A549 (cell line): ENCODE measurements at regions not wholly inside any gene's neighbourhood (a gene's known extent, or its start where the extent isn't known, plus 50 kb on each side); places are given as distances from the start of the nearest gene placed in this dataset.

Experiments
- ATAC-seq, 2 experiments: fragments of 200-7000 bp in 1 of 2; fragments of >200 bp in 1 of 2; cut with Nextera tagmentation in 1 of 2; cut with Tn5 transposase in 1 of 2; 3 replicates each; pipeline versions ENCODE4 v1.8.0 to v1.9.1; 2018 to 2020; ENCODE audit warnings: mild to moderate bottlenecking in 1 of 2, moderate library complexity in 1 of 2
- CTCF ChIA-PET: fragments of 300-600 bp; sonication (Branson Sonifier 250); formaldehyde crosslinking; extraction: SDS; loops from one replicate; lab custom pipeline; 2021; ENCODE audit warnings: antibody characterized with exemption, inconsistent platforms; lab: Yijun Ruan, JAX
- POLR2A ChIA-PET: fragments of 350-600 bp; formaldehyde crosslinking; extraction: SDS; loops from one replicate; lab custom pipeline; 2021; ENCODE audit warnings: antibody characterized with exemption, inconsistent platforms; lab: Yijun Ruan, JAX
- DNase-seq, 2 experiments: peaks; one replicate each; pipeline versions ENCODE4 v3.0.0 to v3.0.0-alpha.2; 2011 to 2016; ENCODE audit warnings: low read depth in 1 of 2, low spot score in 1 of 2
- FAIRE-seq: peaks from 2 replicates; lab custom pipeline; 2011; peaks lifted over from hg19 to GRCh38; lab: Jason Lieb, UNC
- H3K27ac ChIP-seq, 2 experiments: fragments of >200 bp; sonication (Bioruptor Twin); formaldehyde crosslinking; 3 replicates each; pipeline ENCODE4 v1.5.1; 2016 to 2017
- H3K4me1 ChIP-seq: fragments of >200 bp; sonication (Bioruptor Twin); formaldehyde crosslinking; 3 replicates; pipeline ENCODE4 v1.6.1; 2016
- H3K4me2 ChIP-seq: fragments of >200 bp; sonication (Bioruptor Twin); formaldehyde crosslinking; 3 replicates; pipeline ENCODE4 v1.6.1; 2016
- H3K4me3 ChIP-seq: fragments of >200 bp; sonication (Bioruptor Twin); formaldehyde crosslinking; 3 replicates; pipeline ENCODE4 v1.5.1; 2016
- H3K9me3 ChIP-seq: fragments of >200 bp; sonication (Bioruptor Twin); formaldehyde crosslinking; 3 replicates; pipeline ENCODE4 v1.6.1; 2016
- BHLHE40 ChIP-seq: IDR thresholded peaks from 2 replicates; pipeline ENCODE4 v1.6.1; 2012; ENCODE audit warnings: low read depth, low read length, inconsistent platforms
- CBX8 ChIP-seq: fragments of 200-600 bp; sonication (generic); IDR thresholded peaks from 2 replicates; pipeline ENCODE4 v1.6.1; 2016
- EHF ChIP-seq: fragments of 250-450 bp; sonication (Bioruptor Pico); IDR thresholded peaks from 2 replicates; pipeline ENCODE4 v1.5.0; 2020; ENCODE audit warnings: mild to moderate bottlenecking
- FOSB ChIP-seq: fragments of 250-450 bp; sonication (Bioruptor Pico); IDR thresholded peaks from 2 replicates; pipeline ENCODE4 v1.5.0; 2020; ENCODE audit warnings: mild to moderate bottlenecking, moderate library complexity
- FOXS1 ChIP-seq: fragments of 250-450 bp; sonication (Bioruptor Pico); IDR thresholded peaks from 2 replicates; pipeline ENCODE4 v1.5.0; 2020; ENCODE audit warnings: mild to moderate bottlenecking, moderate library complexity
- HDAC2 ChIP-seq: fragments of 200-600 bp; sonication (generic); IDR thresholded peaks from 2 replicates; pipeline ENCODE4 v1.6.1; 2016
- HEYL ChIP-seq: fragments of 250-450 bp; sonication (Bioruptor Pico); IDR thresholded peaks from 2 replicates; pipeline ENCODE4 v1.8.0; 2021; ENCODE audit warnings: mild to moderate bottlenecking, moderate library complexity
- HOXA7 ChIP-seq: fragments of 250-450 bp; sonication (Bioruptor Pico); IDR thresholded peaks from 2 replicates; pipeline ENCODE4 v1.5.0; 2020; ENCODE audit warnings: mild to moderate bottlenecking, moderate library complexity
- HOXB13 ChIP-seq: fragments of 250-450 bp; sonication (Bioruptor Pico); IDR thresholded peaks from 2 replicates; pipeline ENCODE4 v1.5.0; 2020; ENCODE audit warnings: low read depth, mild to moderate bottlenecking, moderate library complexity
- JUN ChIP-seq, 2 experiments: fragments of >200 bp; sonication (Bioruptor Twin); formaldehyde crosslinking; IDR thresholded peaks; 2 replicates in 1 of 2; 3 replicates in 1 of 2; pipeline ENCODE4 v1.6.1; 2016 to 2017
- JUNB ChIP-seq: fragments of >200 bp; sonication (Bioruptor Twin); formaldehyde crosslinking; IDR thresholded peaks from 2 replicates; pipeline ENCODE4 v1.6.1; 2016
- KDM1A ChIP-seq: fragments of 200-600 bp; sonication (generic); IDR thresholded peaks from 2 replicates; pipeline ENCODE4 v1.6.1; 2016; ENCODE audit warnings: low read depth, mild to moderate bottlenecking
- MAFK ChIP-seq: fragments of 450-650 bp; IDR thresholded peaks from 2 replicates; pipeline ENCODE4 v1.6.1; 2014; ENCODE audit not compliant: partially characterized antibody
- MAZ ChIP-seq: fragments of 150-350 bp; IDR thresholded peaks from 2 replicates; pipeline ENCODE4 v1.6.1; 2014; ENCODE audit warnings: antibody characterized with exemption, low read depth, low read length, borderline replicate concordance
- PHF8 ChIP-seq: fragments of 200-600 bp; sonication (generic); IDR thresholded peaks from 2 replicates; pipeline ENCODE4 v1.6.1; 2016; ENCODE audit warnings: low read depth, mild to moderate bottlenecking, antibody characterized with exemption, moderate library complexity, borderline replicate concordance
- POLR2A ChIP-seq: IDR thresholded peaks from 2 replicates; pipeline ENCODE4 v1.6.1; 2012; ENCODE audit warnings: mild to moderate bottlenecking, low read length
- POLR2AphosphoS2 ChIP-seq: conservative IDR thresholded peaks from 2 replicates; pipeline ENCODE4 v1.6.1; 2012; ENCODE audit warnings: low read length, improper control_type of control experiment, inconsistent platforms
- RAD21 ChIP-seq, 2 experiments: fragments of >200 bp in 1 of 2; sonication (Bioruptor Twin) in 1 of 2; formaldehyde crosslinking in 1 of 2; IDR thresholded peaks in 1 of 2; conservative IDR thresholded peaks in 1 of 2; 2 replicates in 1 of 2; 3 replicates in 1 of 2; pipeline ENCODE4 v1.6.1; 2012 to 2018; ENCODE audit warnings: inconsistent platforms in 1 of 2
- RCOR1 ChIP-seq: fragments of 150-350 bp; IDR thresholded peaks from 2 replicates; pipeline ENCODE4 v1.6.1; 2014; ENCODE audit warnings: antibody characterized with exemption, low read length, low read depth
- TFCP2L1 ChIP-seq: fragments of 250-450 bp; sonication (Bioruptor Pico); IDR thresholded peaks from 2 replicates; pipeline ENCODE4 v1.5.0; 2021; ENCODE audit warnings: mild to moderate bottlenecking
- ZNF302 ChIP-seq: fragments of 250-450 bp; sonication (Bioruptor Pico); IDR thresholded peaks from 2 replicates; pipeline ENCODE4 v1.9.0; 2021; ENCODE audit warnings: inconsistent platforms, mild to moderate bottlenecking, moderate library complexity
- WGBS: methylation state at CpG from one replicate; pipeline ENCODE4 v1.1.6; 2017; ENCODE audit errors: missing lambda C conversion rate; 5-methylcytosine and 5-hydroxymethylcytosine counted together
- TF ChIP-seq, protein P1 (sequence below): fragments of 150-350 bp; IDR thresholded peaks from 2 replicates; pipeline ENCODE4 v1.6.1; 2014; ENCODE audit warnings: low read depth, mild to moderate bottlenecking, low read length
- TF ChIP-seq, protein P2 (sequence below): fragments of 250-450 bp; sonication (Bioruptor Pico); IDR thresholded peaks from 2 replicates; pipeline ENCODE4 v1.5.0; 2021; ENCODE audit warnings: mild to moderate bottlenecking, moderate library complexity, borderline replicate concordance
- TF ChIP-seq, protein P3 (sequence below): fragments of >200 bp; sonication (Bioruptor Twin); formaldehyde crosslinking; IDR thresholded peaks from 3 replicates; pipeline ENCODE4 v1.5.1; 2016
- TF ChIP-seq, protein P4 (sequence below): fragments of >200 bp; sonication (Bioruptor Twin); formaldehyde crosslinking; IDR thresholded peaks from 2 replicates; pipeline ENCODE4 v1.6.1; 2016
- TF ChIP-seq, protein P5 (sequence below): fragments of 450-650 bp; IDR thresholded peaks from 2 replicates; pipeline ENCODE4 v1.6.1; 2014; ENCODE audit warnings: antibody characterized with exemption
- TF ChIP-seq, protein P6 (sequence below): fragments of 250-450 bp; sonication (Bioruptor Pico); IDR thresholded peaks from 2 replicates; pipeline ENCODE4 v1.5.0; 2020; ENCODE audit warnings: low read depth, mild to moderate bottlenecking, moderate library complexity

DNA sequence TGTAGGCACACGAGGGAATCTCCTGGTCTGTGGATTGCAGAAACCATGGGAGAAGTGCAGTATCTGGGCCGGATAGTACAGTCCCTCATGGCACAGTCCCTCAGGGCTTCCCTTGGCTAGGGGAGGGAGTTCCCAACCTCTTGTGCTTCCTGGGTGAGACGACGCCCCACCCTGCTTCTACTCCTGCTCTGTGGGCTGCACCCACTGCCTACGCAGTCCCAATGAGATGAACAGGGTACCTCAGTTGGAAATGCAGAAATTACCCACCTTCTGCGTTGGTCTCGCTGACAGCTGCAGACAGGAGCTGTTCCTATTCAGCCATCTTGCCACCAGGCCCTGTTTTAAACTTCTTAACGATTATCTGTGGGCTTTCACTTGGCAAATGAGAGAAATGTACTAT is 157.2 kb upstream of the CARD18 start:
- H3K9me3 ChIP-seq: no peaks in the 10 kb centered on the region
- 48% methylated on average over 7 of the region's 8 CpGs for WGBS
- DNase-seq (no peak), FAIRE-seq (no peak), ATAC-seq (no peak)
- POLR2A ChIA-PET: no interaction called here
- H3K4me1 ChIP-seq: no peaks in the 10 kb centered on the region
- no peak overlapping the region for H3K4me2 ChIP-seq
- CTCF ChIA-PET: no interaction called here
- H3K27ac ChIP-seq: no peak overlapping the region
- H3K4me3 ChIP-seq: no peak overlapping the region
- no peak for TF ChIP-seq CBX8
- no peak for TF ChIP-seq HOXA7 (CRISPR knock-in tag)
- TF ChIP-seq HEYL (CRISPR knock-in tag): no peak
- no peak for TF ChIP-seq JUN (IDR thresholded peaks at IDR 0.05)
- no peak for TF ChIP-seq HDAC2
- TF ChIP-seq PHF8: no peak
- TF ChIP-seq, protein P1, sequence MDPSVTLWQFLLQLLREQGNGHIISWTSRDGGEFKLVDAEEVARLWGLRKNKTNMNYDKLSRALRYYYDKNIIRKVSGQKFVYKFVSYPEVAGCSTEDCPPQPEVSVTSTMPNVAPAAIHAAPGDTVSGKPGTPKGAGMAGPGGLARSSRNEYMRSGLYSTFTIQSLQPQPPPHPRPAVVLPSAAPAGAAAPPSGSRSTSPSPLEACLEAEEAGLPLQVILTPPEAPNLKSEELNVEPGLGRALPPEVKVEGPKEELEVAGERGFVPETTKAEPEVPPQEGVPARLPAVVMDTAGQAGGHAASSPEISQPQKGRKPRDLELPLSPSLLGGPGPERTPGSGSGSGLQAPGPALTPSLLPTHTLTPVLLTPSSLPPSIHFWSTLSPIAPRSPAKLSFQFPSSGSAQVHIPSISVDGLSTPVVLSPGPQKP: no peak
- no peak for TF ChIP-seq FOSB (CRISPR knock-in tag)
- TF ChIP-seq TFCP2L1: no peak
- TF ChIP-seq, protein P2, sequence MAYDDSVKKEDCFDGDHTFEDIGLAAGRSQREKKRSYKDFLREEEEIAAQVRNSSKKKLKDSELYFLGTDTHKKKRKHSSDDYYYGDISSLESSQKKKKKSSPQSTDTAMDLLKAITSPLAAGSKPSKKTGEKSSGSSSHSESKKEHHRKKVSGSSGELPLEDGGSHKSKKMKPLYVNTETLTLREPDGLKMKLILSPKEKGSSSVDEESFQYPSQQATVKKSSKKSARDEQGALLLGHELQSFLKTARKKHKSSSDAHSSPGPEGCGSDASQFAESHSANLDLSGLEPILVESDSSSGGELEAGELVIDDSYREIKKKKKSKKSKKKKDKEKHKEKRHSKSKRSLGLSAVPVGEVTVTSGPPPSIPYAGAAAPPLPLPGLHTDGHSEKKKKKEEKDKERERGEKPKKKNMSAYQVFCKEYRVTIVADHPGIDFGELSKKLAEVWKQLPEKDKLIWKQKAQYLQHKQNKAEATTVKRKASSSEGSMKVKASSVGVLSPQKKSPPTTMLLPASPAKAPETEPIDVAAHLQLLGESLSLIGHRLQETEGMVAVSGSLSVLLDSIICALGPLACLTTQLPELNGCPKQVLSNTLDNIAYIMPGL: no peak
- TF ChIP-seq EHF: no peak
- no peak for TF ChIP-seq BHLHE40
- no peak for TF ChIP-seq POLR2A
- TF ChIP-seq HOXB13 (CRISPR knock-in tag): no peak
- TF ChIP-seq JUNB: no peak
- no peak for TF ChIP-seq RCOR1
- TF ChIP-seq, protein P3, sequence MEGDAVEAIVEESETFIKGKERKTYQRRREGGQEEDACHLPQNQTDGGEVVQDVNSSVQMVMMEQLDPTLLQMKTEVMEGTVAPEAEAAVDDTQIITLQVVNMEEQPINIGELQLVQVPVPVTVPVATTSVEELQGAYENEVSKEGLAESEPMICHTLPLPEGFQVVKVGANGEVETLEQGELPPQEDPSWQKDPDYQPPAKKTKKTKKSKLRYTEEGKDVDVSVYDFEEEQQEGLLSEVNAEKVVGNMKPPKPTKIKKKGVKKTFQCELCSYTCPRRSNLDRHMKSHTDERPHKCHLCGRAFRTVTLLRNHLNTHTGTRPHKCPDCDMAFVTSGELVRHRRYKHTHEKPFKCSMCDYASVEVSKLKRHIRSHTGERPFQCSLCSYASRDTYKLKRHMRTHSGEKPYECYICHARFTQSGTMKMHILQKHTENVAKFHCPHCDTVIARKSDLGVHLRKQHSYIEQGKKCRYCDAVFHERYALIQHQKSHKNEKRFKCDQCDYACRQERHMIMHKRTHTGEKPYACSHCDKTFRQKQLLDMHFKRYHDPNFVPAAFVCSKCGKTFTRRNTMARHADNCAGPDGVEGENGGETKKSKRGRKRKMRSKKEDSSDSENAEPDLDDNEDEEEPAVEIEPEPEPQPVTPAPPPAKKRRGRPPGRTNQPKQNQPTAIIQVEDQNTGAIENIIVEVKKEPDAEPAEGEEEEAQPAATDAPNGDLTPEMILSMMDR: no peak
- TF ChIP-seq KDM1A: no peak
- TF ChIP-seq, protein P4, sequence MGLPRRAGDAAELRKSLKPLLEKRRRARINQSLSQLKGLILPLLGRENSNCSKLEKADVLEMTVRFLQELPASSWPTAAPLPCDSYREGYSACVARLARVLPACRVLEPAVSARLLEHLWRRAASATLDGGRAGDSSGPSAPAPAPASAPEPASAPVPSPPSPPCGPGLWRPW: no peak
- TF ChIP-seq, all 56 proteins: peak for 0

DNA sequence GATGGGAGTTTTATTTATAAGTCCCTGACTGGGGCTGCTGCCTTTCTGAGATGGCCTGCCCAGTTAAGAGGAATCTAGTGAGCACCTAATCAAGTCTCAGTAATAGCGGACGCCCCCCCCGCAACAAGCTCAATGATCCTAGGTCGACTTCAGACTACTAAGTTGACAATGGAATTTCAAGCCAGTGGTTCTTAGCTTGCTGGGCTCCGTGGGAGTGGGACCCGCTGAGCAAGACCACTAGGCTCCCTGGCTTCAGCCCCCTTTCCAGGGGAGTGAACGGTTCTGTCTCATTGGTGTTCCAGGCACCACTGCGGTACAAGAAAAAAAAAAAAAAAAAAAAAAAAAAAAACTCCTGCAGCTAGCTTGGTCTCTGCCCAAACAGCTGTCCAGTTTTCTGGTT is 156.8 kb upstream of the CARD18 start:
- CTCF ChIA-PET: no interaction called here
- WGBS: no CpG with 5 or more reads among the region's 8 CpGs
- Histone ChIP-seq H3K9me3 (no peaks in the 10 kb centered on the region), H3K4me3 (no peak overlapping the region), H3K4me2 (no peak overlapping the region), H3K27ac (no peak overlapping the region), H3K4me1 (no peaks in the 10 kb centered on the region)
- POLR2A ChIA-PET: no interaction called here
- no peak for DNase-seq
- no peak for ATAC-seq
- FAIRE-seq: no peak
- TF ChIP-seq, protein P4: no peak
- no peak for TF ChIP-seq JUNB
- TF ChIP-seq ZNF302: no peak
- TF ChIP-seq, protein P2: no peak
- no peak for TF ChIP-seq MAFK
- TF ChIP-seq, protein P5, sequence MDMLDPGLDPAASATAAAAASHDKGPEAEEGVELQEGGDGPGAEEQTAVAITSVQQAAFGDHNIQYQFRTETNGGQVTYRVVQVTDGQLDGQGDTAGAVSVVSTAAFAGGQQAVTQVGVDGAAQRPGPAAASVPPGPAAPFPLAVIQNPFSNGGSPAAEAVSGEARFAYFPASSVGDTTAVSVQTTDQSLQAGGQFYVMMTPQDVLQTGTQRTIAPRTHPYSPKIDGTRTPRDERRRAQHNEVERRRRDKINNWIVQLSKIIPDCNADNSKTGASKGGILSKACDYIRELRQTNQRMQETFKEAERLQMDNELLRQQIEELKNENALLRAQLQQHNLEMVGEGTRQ: no peak
- TF ChIP-seq HDAC2: no peak
- no peak for TF ChIP-seq HEYL (CRISPR knock-in tag)
- TF ChIP-seq, protein P3: no peak
- TF ChIP-seq, protein P6, sequence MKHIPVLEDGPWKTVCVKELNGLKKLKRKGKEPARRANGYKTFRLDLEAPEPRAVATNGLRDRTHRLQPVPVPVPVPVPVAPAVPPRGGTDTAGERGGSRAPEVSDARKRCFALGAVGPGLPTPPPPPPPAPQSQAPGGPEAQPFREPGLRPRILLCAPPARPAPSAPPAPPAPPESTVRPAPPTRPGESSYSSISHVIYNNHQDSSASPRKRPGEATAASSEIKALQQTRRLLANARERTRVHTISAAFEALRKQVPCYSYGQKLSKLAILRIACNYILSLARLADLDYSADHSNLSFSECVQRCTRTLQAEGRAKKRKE (CRISPR knock-in tag): no peak
- no peak for TF ChIP-seq POLR2AphosphoS2
- no peak for TF ChIP-seq FOXS1 (CRISPR knock-in tag)
- no peak for TF ChIP-seq BHLHE40
- no peak for TF ChIP-seq RAD21 (conservative IDR thresholded peaks at IDR 0.05 in 1 of 2, IDR thresholded peaks at IDR 0.05 in 1 of 2)
- no peak for TF ChIP-seq MAZ
